GM06990 (cell line): ENCODE measurements at regions not wholly inside any gene's neighbourhood (a gene's known extent, or its start where the extent isn't known, plus 50 kb on each side); places are given as distances from the start of the nearest gene placed in this dataset.

ENCODE experiments used
- DNase-seq: peaks from one replicate; pipeline ENCODE4 v3.0.0-alpha.2; 2011; ENCODE audit not compliant: insufficient read length; ENCODE audit errors: extremely low read depth
- H3K27me3 ChIP-seq: replicated peaks from 2 replicates; pipeline ENCODE4 v1.6.0; 2011; ENCODE audit warnings: low read length; ENCODE audit not compliant: control insufficient read depth, insufficient read depth
- H3K36me3 ChIP-seq: 2 replicates; pipeline ENCODE4 v1.5.1; 2011; ENCODE audit warnings: low read length; ENCODE audit not compliant: control insufficient read depth, insufficient read depth
- H3K4me3 ChIP-seq: replicated peaks from 2 replicates; pipeline ENCODE4 v1.5.1; 2011; ENCODE audit warnings: low read depth, mild to moderate bottlenecking, control low read depth, low read length
- CTCF ChIP-seq: IDR thresholded peaks from 2 replicates; pipeline ENCODE4 v1.5.1; 2011; ENCODE audit warnings: low read length, control low read depth, mild to moderate bottlenecking, inconsistent platforms; ENCODE audit not compliant: insufficient read depth, poor library complexity, severe bottlenecking

GRCh38 chr3:62961874-62962556 lies 86.8 kb upstream of the CADPS start:
- Histone ChIP-seq H3K36me3 (no peaks in the 10 kb centered on the region), H3K4me3 (no peak overlapping the region), H3K27me3 (no peaks in the 10 kb centered on the region)
- TF ChIP-seq CTCF: no peak
- no peak for DNase-seq

- H3K4me3 ChIP-seq: no peak overlapping the region
- no peaks in the 10 kb centered on the region for H3K27me3 ChIP-seq
- no peak for DNase-seq
- no peak for TF ChIP-seq CTCF
- no peaks in the 10 kb centered on the region for H3K36me3 ChIP-seq
These were observed 87.5 kb upstream of the CADPS start for GRCh38 chr3:62962714-62963113.

GRCh38 chr3:62965311-62965710 lies 90.1 kb upstream of the CADPS start:
- H3K4me3 ChIP-seq: no peak overlapping the region
- no peaks in the 10 kb centered on the region for H3K27me3 ChIP-seq
- TF ChIP-seq CTCF: no peak
- no peaks in the 10 kb centered on the region for H3K36me3 ChIP-seq
- DNase-seq: no peak

- H3K27me3 ChIP-seq: no peaks in the 10 kb centered on the region
- no peak for DNase-seq
- H3K36me3 ChIP-seq: no peaks in the 10 kb centered on the region
- H3K4me3 ChIP-seq: no peak overlapping the region
- TF ChIP-seq CTCF: no peak
These were observed 92.9 kb upstream of the CADPS start for GRCh38 chr3:62968128-62968527.

GRCh38 chr3:62970648-62971047 lies 95.4 kb upstream of the CADPS start:
- TF ChIP-seq CTCF: no peak
- DNase-seq: no peak
- Histone ChIP-seq H3K4me3 (no peak overlapping the region), H3K36me3 (no peaks in the 10 kb centered on the region), H3K27me3 (no peaks in the 10 kb centered on the region)

- no peak overlapping the region for H3K4me3 ChIP-seq
- DNase-seq: no peak
- no peaks in the 10 kb centered on the region for H3K36me3 ChIP-seq
- no peaks in the 10 kb centered on the region for H3K27me3 ChIP-seq
- TF ChIP-seq CTCF: no peak
These were observed 100.3 kb upstream of the CADPS start for GRCh38 chr3:62975566-62975965.
